ENCODE measurements at regions not wholly inside any gene's neighbourhood (a gene's known extent, or its start where the extent isn't known, plus 50 kb on each side); places are given as distances from the start of the nearest gene placed in this dataset.

DNA sequence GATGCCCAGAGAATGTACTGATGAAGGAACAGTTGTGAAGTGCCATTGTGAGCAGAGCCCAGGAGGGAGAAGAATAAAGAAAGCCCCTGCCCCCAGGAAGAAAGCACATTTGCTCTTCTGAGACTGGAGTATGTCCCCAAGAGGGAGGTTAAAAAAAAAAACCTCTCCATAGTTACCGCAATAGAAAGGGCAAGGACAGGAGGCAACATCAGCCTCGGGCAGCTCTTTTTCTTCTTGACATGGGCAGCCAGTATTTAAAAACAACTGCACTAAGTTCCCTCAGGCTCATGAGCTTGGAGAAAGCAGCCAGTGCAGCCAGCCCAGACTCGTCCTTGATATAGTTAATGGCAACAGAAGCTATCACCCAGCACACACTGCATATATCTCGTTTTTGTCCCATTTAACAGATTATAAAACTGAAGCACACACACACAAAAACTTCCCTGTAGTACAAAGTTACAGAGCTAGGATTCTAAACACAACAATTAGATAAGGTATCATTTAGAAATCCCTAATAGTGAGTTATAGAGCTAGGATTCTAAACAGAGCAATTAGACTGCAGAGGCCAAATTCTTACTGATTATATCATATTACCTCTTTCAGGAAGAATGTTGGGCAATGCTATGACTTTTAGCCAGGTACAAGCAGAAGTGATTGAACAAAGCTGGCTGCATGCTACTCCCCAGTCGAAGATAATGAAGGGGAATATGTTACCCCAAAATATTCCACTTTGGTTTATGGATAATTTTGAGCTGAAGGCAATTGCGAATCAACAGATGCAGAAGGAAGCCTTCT, 823.5 kb downstream of the GRID1 start:
- TF ChIP-seq, protein P1, sequence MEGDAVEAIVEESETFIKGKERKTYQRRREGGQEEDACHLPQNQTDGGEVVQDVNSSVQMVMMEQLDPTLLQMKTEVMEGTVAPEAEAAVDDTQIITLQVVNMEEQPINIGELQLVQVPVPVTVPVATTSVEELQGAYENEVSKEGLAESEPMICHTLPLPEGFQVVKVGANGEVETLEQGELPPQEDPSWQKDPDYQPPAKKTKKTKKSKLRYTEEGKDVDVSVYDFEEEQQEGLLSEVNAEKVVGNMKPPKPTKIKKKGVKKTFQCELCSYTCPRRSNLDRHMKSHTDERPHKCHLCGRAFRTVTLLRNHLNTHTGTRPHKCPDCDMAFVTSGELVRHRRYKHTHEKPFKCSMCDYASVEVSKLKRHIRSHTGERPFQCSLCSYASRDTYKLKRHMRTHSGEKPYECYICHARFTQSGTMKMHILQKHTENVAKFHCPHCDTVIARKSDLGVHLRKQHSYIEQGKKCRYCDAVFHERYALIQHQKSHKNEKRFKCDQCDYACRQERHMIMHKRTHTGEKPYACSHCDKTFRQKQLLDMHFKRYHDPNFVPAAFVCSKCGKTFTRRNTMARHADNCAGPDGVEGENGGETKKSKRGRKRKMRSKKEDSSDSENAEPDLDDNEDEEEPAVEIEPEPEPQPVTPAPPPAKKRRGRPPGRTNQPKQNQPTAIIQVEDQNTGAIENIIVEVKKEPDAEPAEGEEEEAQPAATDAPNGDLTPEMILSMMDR (IDR thresholded peaks at IDR 0.05), result no peak
- no peak for TF ChIP-seq ZFX (IDR thresholded peaks at IDR 0.05; ENCODE audit: borderline replicate concordance)

All from 22Rv1 (cell line).